OCI-LY1 (cell line): ENCODE measurements at regions not wholly inside any gene's neighbourhood (a gene's known extent, or its start where the extent isn't known, plus 50 kb on each side); places are given as distances from the start of the nearest gene placed in this dataset.

ENCODE experiments used
- H2AFZ ChIP-seq: fragments of 200-600 bp; sonication (generic), shearing (Covaris generic); 2 replicates; pipeline ENCODE4 v1.6.0; 2014; ENCODE audit warnings: antibody characterized with exemption, mild to moderate bottlenecking, low read length
- H3F3A ChIP-seq: fragments of 200-600 bp; sonication (generic), shearing (Covaris generic); 2 replicates; pipeline ENCODE4 v1.6.0; 2014; ENCODE audit warnings: mild to moderate bottlenecking, antibody characterized with exemption, low read length, moderate library complexity; ENCODE audit not compliant: insufficient read depth
- H3K27ac ChIP-seq: fragments of 200-600 bp; sonication (generic); 2 replicates; pipeline ENCODE4 v1.5.1; 2014; ENCODE audit warnings: low read length, mixed run types, mild to moderate bottlenecking, low read depth; ENCODE audit not compliant: poor library complexity, severe bottlenecking
- H3K27me3 ChIP-seq: fragments of 200-600 bp; sonication (generic); 2 replicates; pipeline ENCODE4 v1.6.0; 2014; ENCODE audit warnings: antibody characterized with exemption, mild to moderate bottlenecking, low read length, moderate library complexity; ENCODE audit not compliant: insufficient read depth
- H3K36me3 ChIP-seq: fragments of 200-600 bp; sonication (generic); 2 replicates; pipeline ENCODE4 v1.6.1; 2014; ENCODE audit warnings: mild to moderate bottlenecking, antibody characterized with exemption, low read length, moderate library complexity, mixed read lengths; ENCODE audit not compliant: insufficient read depth
- H3K4me1 ChIP-seq: fragments of 200-600 bp; sonication (generic); 2 replicates; pipeline ENCODE4 v1.5.1; 2014; ENCODE audit warnings: mild to moderate bottlenecking, low read length, moderate library complexity; ENCODE audit not compliant: insufficient read depth, severe bottlenecking
- H3K4me2 ChIP-seq: fragments of 200-600 bp; sonication (generic), shearing (Covaris generic); 2 replicates; pipeline ENCODE4 v1.6.1; 2014; ENCODE audit warnings: low read length
- H3K4me3 ChIP-seq: fragments of 200-600 bp; sonication (generic); 2 replicates; pipeline ENCODE4 v1.5.1; 2014; ENCODE audit warnings: low read length, low read depth, mild to moderate bottlenecking, mixed read lengths; ENCODE audit not compliant: poor library complexity, severe bottlenecking
- H3K79me2 ChIP-seq: fragments of 200-600 bp; shearing (Covaris generic); 2 replicates; pipeline ENCODE4 v1.6.1; 2016; ENCODE audit warnings: mixed run types, low read length, mixed read lengths; ENCODE audit not compliant: insufficient read depth
- H3K9ac ChIP-seq: fragments of 200-600 bp; sonication (generic), shearing (Covaris generic); 2 replicates; pipeline ENCODE4 v1.6.1; 2014; ENCODE audit warnings: mild to moderate bottlenecking, low read length, mixed read lengths
- H3K9me2 ChIP-seq: fragments of 200-600 bp; sonication (generic), shearing (Covaris generic); 2 replicates; pipeline ENCODE4 v1.6.1; 2014; ENCODE audit warnings: low read depth, mild to moderate bottlenecking, low read length, mixed read lengths
- H3K9me3 ChIP-seq: fragments of 200-600 bp; shearing (Covaris generic); 2 replicates; pipeline ENCODE4 v1.6.1; 2014; ENCODE audit warnings: low read length, mixed read lengths
- H4K20me1 ChIP-seq: fragments of 200-600 bp; sonication (generic), shearing (Covaris generic); 2 replicates; pipeline ENCODE4 v1.6.0; 2016; ENCODE audit warnings: mild to moderate bottlenecking, low read length; ENCODE audit not compliant: insufficient read depth
- CTCF ChIP-seq: fragments of 200-600 bp; sonication (generic), shearing (Covaris generic); IDR thresholded peaks from 2 replicates; pipeline ENCODE4 v1.5.1; 2017; ENCODE audit warnings: mild to moderate bottlenecking, antibody characterized with exemption, low read length, moderate library complexity, mixed read lengths
- EZH2 ChIP-seq: fragments of 200-600 bp; sonication (generic), shearing (Covaris generic); IDR thresholded peaks from 2 replicates; pipeline ENCODE4 v1.8.0; 2017; ENCODE audit warnings: borderline replicate concordance, mixed run types, mild to moderate bottlenecking, antibody characterized with exemption, low read length, moderate library complexity, mixed read lengths

- Histone ChIP-seq H2AFZ (no peak overlapping the region), H3K9ac (no peak overlapping the region), H3K9me3 (no peaks in the 10 kb centered on the region), H3K9me2 (no peaks in the 10 kb centered on the region), H3K27me3 (no peaks in the 10 kb centered on the region), H3F3A (no peaks in the 10 kb centered on the region), H3K36me3 (no peaks in the 10 kb centered on the region), H3K4me2 (no peak overlapping the region), H3K4me3 (no peak overlapping the region), H3K27ac (no peak overlapping the region), H3K4me1 (no peaks in the 10 kb centered on the region), H3K79me2 (no peaks in the 10 kb centered on the region), H4K20me1 (no peaks in the 10 kb centered on the region)
- TF ChIP-seq EZH2 (no peak), CTCF (no peak)
Measured at GRCh38 chr9:102309379-102309778, 570.9 kb upstream of the GRIN3A start.

- H3K4me2 ChIP-seq = no peak overlapping the region
- no peaks in the 10 kb centered on the region for H3K79me2 ChIP-seq
- H3K4me3 ChIP-seq = no peak overlapping the region
- no peak overlapping the region for H2AFZ ChIP-seq
- H3K27ac ChIP-seq = no peak overlapping the region
- no peaks in the 10 kb centered on the region for H3K27me3 ChIP-seq
- H3F3A ChIP-seq = no peaks in the 10 kb centered on the region
- no peaks in the 10 kb centered on the region for H3K9me2 ChIP-seq
- TF ChIP-seq EZH2 (no peak), CTCF (no peak)
- H3K36me3 ChIP-seq = no peaks in the 10 kb centered on the region
- no peaks in the 10 kb centered on the region for H3K4me1 ChIP-seq
- H3K9me3 ChIP-seq = no peaks in the 10 kb centered on the region
- H4K20me1 ChIP-seq = no peaks in the 10 kb centered on the region
- no peak overlapping the region for H3K9ac ChIP-seq
Measured at GRCh38 chr9:102295188-102295587, 556.7 kb upstream of the GRIN3A start.

GRCh38 chr9:102273952-102274351 lies 535.5 kb upstream of the GRIN3A start:
- Histone ChIP-seq H3F3A (no peaks in the 10 kb centered on the region), H3K4me3 (no peak overlapping the region), H3K79me2 (no peaks in the 10 kb centered on the region), H3K9me3 (no peaks in the 10 kb centered on the region), H3K36me3 (no peaks in the 10 kb centered on the region), H3K27ac (no peak overlapping the region), H3K27me3 (no peaks in the 10 kb centered on the region), H3K4me1 (no peaks in the 10 kb centered on the region), H2AFZ (no peak overlapping the region), H3K9me2 (no peaks in the 10 kb centered on the region), H3K9ac (no peak overlapping the region), H4K20me1 (no peaks in the 10 kb centered on the region), H3K4me2 (no peak overlapping the region)
- no peak for TF ChIP-seq CTCF
- no peak for TF ChIP-seq EZH2
